HepG2 (cell line): ENCODE measurements at regions not wholly inside any gene's neighbourhood (a gene's known extent, or its start where the extent isn't known, plus 50 kb on each side); places are given as distances from the start of the nearest gene placed in this dataset.

ENCODE experiments used
- AFF4 ChIP-seq: sonication (generic); formaldehyde crosslinking; IDR thresholded peaks from 2 replicates; pipeline ENCODE4 v1.4.0; 2020; ENCODE audit warnings: missing genetic modification reagents
- FLYWCH1 ChIP-seq: sonication (generic); formaldehyde crosslinking; IDR thresholded peaks from 2 replicates; pipeline ENCODE4 v1.8.1; 2023; ENCODE audit warnings: mild to moderate bottlenecking, missing genetic modification reagents
- FOXP1 ChIP-seq, 2 experiments: fragments of 450-650 bp in 1 of 2; IDR thresholded peaks; 2 replicates each; pipeline ENCODE4 v1.6.1; 2017 to 2018; ENCODE audit warnings: antibody characterized with exemption in 1 of 2
- GPN1 ChIP-seq: sonication (generic); formaldehyde crosslinking; IDR thresholded peaks from 2 replicates; pipeline ENCODE4 v1.5.1; 2020; ENCODE audit warnings: missing genetic modification reagents, borderline replicate concordance
- HDAC1 ChIP-seq: sonication (generic); formaldehyde crosslinking; IDR thresholded peaks from 2 replicates; pipeline ENCODE4 v1.5.1; 2020; ENCODE audit warnings: mild to moderate bottlenecking, missing genetic modification reagents
- MIXL1 ChIP-seq: IDR thresholded peaks from 2 replicates; pipeline ENCODE4 v1.6.1; 2016
- MTA3 ChIP-seq: sonication (generic); formaldehyde crosslinking; IDR thresholded peaks from 2 replicates; pipeline ENCODE4 v1.4.0; 2020; ENCODE audit warnings: missing genetic modification reagents
- MTF1 ChIP-seq: sonication (generic); formaldehyde crosslinking; IDR thresholded peaks from 2 replicates; pipeline ENCODE4 v1.5.0; 2020; ENCODE audit warnings: missing genetic modification reagents
- NFE2L1 ChIP-seq: sonication (generic); formaldehyde crosslinking; IDR thresholded peaks from 2 replicates; pipeline ENCODE4 v1.4.0; 2020; ENCODE audit warnings: missing genetic modification reagents, mild to moderate bottlenecking, borderline replicate concordance
- PHF5A ChIP-seq: IDR thresholded peaks from one replicate; pipeline ENCODE4 v1.6.1; 2018; ENCODE audit warnings: low read depth, missing genetic modification reagents; ENCODE audit not compliant: unreplicated experiment
- RBM39 ChIP-seq: fragments of 200-400 bp; formaldehyde crosslinking; IDR thresholded peaks from one replicate; pipeline ENCODE4 v1.6.1; 2018; ENCODE audit warnings: antibody characterized with exemption, mild to moderate bottlenecking, low read depth, low read length; ENCODE audit not compliant: poor library complexity, severe bottlenecking
- RFX1 ChIP-seq: fragments of 450-650 bp; IDR thresholded peaks from 2 replicates; pipeline ENCODE4 v1.6.1; 2017
- SAFB2 ChIP-seq: sonication (generic); formaldehyde crosslinking; IDR thresholded peaks from 2 replicates; pipeline ENCODE4 v1.5.1; 2020; ENCODE audit warnings: missing genetic modification reagents, low read depth, mild to moderate bottlenecking, borderline replicate concordance
- SRSF9 ChIP-seq: fragments of 200-400 bp; formaldehyde crosslinking; IDR thresholded peaks from 2 replicates; pipeline ENCODE4 v1.6.1; 2018; ENCODE audit warnings: borderline replicate concordance, mild to moderate bottlenecking, low read depth, low read length; ENCODE audit not compliant: insufficient read depth, poor library complexity, severe bottlenecking
- YEATS2 ChIP-seq: sonication (generic); formaldehyde crosslinking; IDR thresholded peaks from 2 replicates; pipeline ENCODE4 v1.4.0; 2020; ENCODE audit warnings: missing genetic modification reagents, borderline replicate concordance
- ZBTB21 ChIP-seq: sonication (generic); formaldehyde crosslinking; IDR thresholded peaks from 2 replicates; pipeline ENCODE4 v1.4.0; 2020; ENCODE audit warnings: missing genetic modification reagents
- ZIK1 ChIP-seq: sonication (generic); formaldehyde crosslinking; IDR thresholded peaks from 2 replicates; pipeline ENCODE4 v1.5.0; 2020; ENCODE audit warnings: mild to moderate bottlenecking, low read depth, missing genetic modification reagents, borderline replicate concordance
- ZNF317 ChIP-seq: sonication (generic); formaldehyde crosslinking; IDR thresholded peaks from 2 replicates; pipeline ENCODE4 v1.5.0; 2020; ENCODE audit warnings: mild to moderate bottlenecking, missing genetic modification reagents
- ZNF501 ChIP-seq: sonication (generic); formaldehyde crosslinking; IDR thresholded peaks from 2 replicates; pipeline ENCODE4 v1.5.1; 2020; ENCODE audit warnings: mild to moderate bottlenecking, moderate library complexity, missing genetic modification reagents
- ZNF577 ChIP-seq: sonication (generic); formaldehyde crosslinking; IDR thresholded peaks from 2 replicates; pipeline ENCODE4 v1.4.0; 2020; ENCODE audit warnings: mild to moderate bottlenecking, low read depth, missing genetic modification reagents, borderline replicate concordance
- ZNF672 ChIP-seq: sonication (generic); formaldehyde crosslinking; IDR thresholded peaks from 2 replicates; pipeline ENCODE4 v1.8.1; 2022; ENCODE audit warnings: missing genetic modification reagents
- ZNF720 ChIP-seq: sonication (generic); formaldehyde crosslinking; IDR thresholded peaks from 2 replicates; pipeline ENCODE4 v1.4.0; 2020; ENCODE audit warnings: missing genetic modification reagents
- ZSCAN22 ChIP-seq: sonication (generic); formaldehyde crosslinking; IDR thresholded peaks from 2 replicates; pipeline ENCODE4 v1.4.0; 2020; ENCODE audit warnings: mild to moderate bottlenecking, missing genetic modification reagents
- TF ChIP-seq, protein P1 (sequence below): IDR thresholded peaks from 2 replicates; pipeline ENCODE4 v1.6.1; 2016; ENCODE audit warnings: missing compliant biosample characterization, missing genetic modification reagents, borderline replicate concordance
- TF ChIP-seq, protein P2 (sequence below): sonication (generic); IDR thresholded peaks from 2 replicates; pipeline ENCODE4 v1.6.1; 2016; ENCODE audit warnings: low read depth, borderline replicate concordance
- TF ChIP-seq, protein P3 (sequence below): sonication (generic); formaldehyde crosslinking; IDR thresholded peaks from 2 replicates; pipeline ENCODE4 v1.4.0; 2020; ENCODE audit warnings: missing genetic modification reagents, low read depth, mild to moderate bottlenecking, borderline replicate concordance

- TF ChIP-seq RBM39 (no peak), MTF1 (CRISPR knock-in tag) (no peak), ZNF577 (CRISPR knock-in tag) (no peak), HDAC1 (CRISPR knock-in tag) (no peak), FOXP1 (IDR thresholded peaks at IDR 0.05) (no peak), FOXP1 (CRISPR knock-in tag; IDR thresholded peaks at IDR 0.05) (peak; percentile 65; the same call in 1 of the 2 replicates), SAFB2 (no peak), ZIK1 (no peak), ZNF720 (CRISPR knock-in tag) (no peak), NFE2L1 (CRISPR knock-in tag) (no peak), RFX1 (no peak), ZBTB21 (CRISPR knock-in tag) (no peak), MIXL1 (no peak), PHF5A (no peak), ZNF672 (CRISPR knock-in tag) (no peak), AFF4 (CRISPR knock-in tag) (no peak), MTA3 (CRISPR knock-in tag) (no peak), SRSF9 (no peak), GPN1 (CRISPR knock-in tag) (no peak), ZNF317 (CRISPR knock-in tag) (peak; percentile 93), ZSCAN22 (CRISPR knock-in tag) (no peak), ZNF501 (CRISPR knock-in tag) (no peak), YEATS2 (no peak), FLYWCH1 (CRISPR knock-in tag) (no peak)
- TF ChIP-seq, protein P1, sequence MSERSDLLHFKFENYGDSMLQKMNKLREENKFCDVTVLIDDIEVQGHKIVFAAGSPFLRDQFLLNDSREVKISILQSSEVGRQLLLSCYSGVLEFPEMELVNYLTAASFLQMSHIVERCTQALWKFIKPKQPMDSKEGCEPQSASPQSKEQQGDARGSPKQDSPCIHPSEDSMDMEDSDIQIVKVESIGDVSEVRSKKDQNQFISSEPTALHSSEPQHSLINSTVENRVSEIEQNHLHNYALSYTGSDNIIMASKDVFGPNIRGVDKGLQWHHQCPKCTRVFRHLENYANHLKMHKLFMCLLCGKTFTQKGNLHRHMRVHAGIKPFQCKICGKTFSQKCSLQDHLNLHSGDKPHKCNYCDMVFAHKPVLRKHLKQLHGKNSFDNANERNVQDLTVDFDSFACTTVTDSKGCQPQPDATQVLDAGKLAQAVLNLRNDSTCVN (CRISPR knock-in tag), result no peak
- TF ChIP-seq, protein P2, sequence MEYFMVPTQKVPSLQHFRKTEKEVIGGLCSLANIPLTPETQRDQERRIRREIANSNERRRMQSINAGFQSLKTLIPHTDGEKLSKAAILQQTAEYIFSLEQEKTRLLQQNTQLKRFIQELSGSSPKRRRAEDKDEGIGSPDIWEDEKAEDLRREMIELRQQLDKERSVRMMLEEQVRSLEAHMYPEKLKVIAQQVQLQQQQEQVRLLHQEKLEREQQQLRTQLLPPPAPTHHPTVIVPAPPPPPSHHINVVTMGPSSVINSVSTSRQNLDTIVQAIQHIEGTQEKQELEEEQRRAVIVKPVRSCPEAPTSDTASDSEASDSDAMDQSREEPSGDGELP, result peak; percentile 26; the same call in 1 of the 2 replicates
- TF ChIP-seq, protein P3, sequence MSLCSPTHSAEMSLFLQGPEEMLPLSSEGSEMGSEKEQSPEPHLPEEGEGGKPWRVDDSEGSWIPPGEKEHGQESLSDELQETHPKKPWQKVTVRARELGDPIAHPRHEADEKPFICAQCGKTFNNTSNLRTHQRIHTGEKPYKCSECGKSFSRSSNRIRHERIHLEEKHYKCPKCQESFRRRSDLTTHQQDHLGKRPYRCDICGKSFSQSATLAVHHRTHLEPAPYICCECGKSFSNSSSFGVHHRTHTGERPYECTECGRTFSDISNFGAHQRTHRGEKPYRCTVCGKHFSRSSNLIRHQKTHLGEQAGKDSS (CRISPR knock-in tag), result no peak
These were observed 79.4 kb downstream of the FTHL17 start (continued) for GRCh38 chrX:30992381-30992904.
